NT2/D1 (cell line): ENCODE measurements at regions not wholly inside any gene's neighbourhood (a gene's known extent, or its start where the extent isn't known, plus 50 kb on each side); places are given as distances from the start of the nearest gene placed in this dataset.

Source experiments
- SUZ12 ChIP-seq: IDR thresholded peaks from 2 replicates; pipeline ENCODE4 v1.6.1; 2011; ENCODE audit not compliant: insufficient read length, insufficient read depth; ENCODE audit errors: extremely low read depth
- YY1 ChIP-seq: IDR thresholded peaks from 2 replicates; pipeline ENCODE4 v1.6.1; 2011; ENCODE audit not compliant: insufficient read length, insufficient read depth
- ZNF274 ChIP-seq: IDR thresholded peaks from 2 replicates; pipeline ENCODE4 v1.6.1; 2011; ENCODE audit warnings: mild to moderate bottlenecking, low read depth, low read length

GRCh38 chr17:77499699-77500435 is 359.1 kb downstream of the SEC14L1 start:
- TF ChIP-seq YY1 (no peak), ZNF274 (no peak), SUZ12 (no peak)
